Prostate gland (tissue), 2 donors: ENCODE measurements at regions not wholly inside any gene's neighbourhood (a gene's known extent, or its start where the extent isn't known, plus 50 kb on each side); places are given as distances from the start of the nearest gene placed in this dataset.

Experiments
- CTCF ChIP-seq, 4 experiments: fragments of 200-600 bp in 2 of 4; fragments of 450-650 bp in 2 of 4; sonication (generic) in 2 of 4; IDR thresholded peaks; 1 replicate in 3 of 4; 2 replicates in 1 of 4; pipeline ENCODE4 v1.5.1; 2016 to 2019; ENCODE audit warnings: antibody characterized with exemption in 4 of 4, mild to moderate bottlenecking in 2 of 4, moderate library complexity in 2 of 4
- POLR2A ChIP-seq: fragments of 450-650 bp; IDR thresholded peaks from one replicate; pipeline ENCODE4 v1.6.1; 2016; ENCODE audit warnings: antibody characterized with exemption, mild to moderate bottlenecking

- TF ChIP-seq CTCF (IDR thresholded peaks at IDR 0.05) (no peak), POLR2A (no peak)
These were observed 1378.1 kb upstream of the NXPH2 start for GRCh38 chr2:140158259-140158658.
